ENCODE measurements at regions not wholly inside any gene's neighbourhood (a gene's known extent, or its start where the extent isn't known, plus 50 kb on each side); places are given as distances from the start of the nearest gene placed in this dataset.

GRCh38 chr5:88488130-88488529 is 219.5 kb upstream of the TMEM161B start:
- TF ChIP-seq EZH2 (IDR thresholded peaks at IDR 0.05; ENCODE audit: insufficient read depth, poor library complexity, severe bottlenecking) (no peak), EZH2phosphoT487 (IDR thresholded peaks at IDR 0.05; ENCODE audit: insufficient read depth, low read depth) (no peak)
